Stimulated activated CD4-positive, alpha-beta T cell treated with anti-CD3 and anti-CD28 coated beads, Interleukin-15, amount 100 ng/mL, for 48 hours (primary cell): ENCODE measurements at regions not wholly inside any gene's neighbourhood (a gene's known extent, or its start where the extent isn't known, plus 50 kb on each side); places are given as distances from the start of the nearest gene placed in this dataset.

Experiments
- DNase-seq, 2 donors: peaks; one replicate each; pipeline ENCODE4 v3.0.0-alpha.2; 2020; ENCODE audit warnings: low read depth in 2 of 2

GRCh38 chr10:78770167-78771090 is 298.3 kb upstream of the ZMIZ1 start:
- no peak for DNase-seq

GRCh38 chr10:78771260-78771659 is 297.5 kb upstream of the ZMIZ1 start:
- no peak for DNase-seq

- no peak for DNase-seq
Observed at GRCh38 chr10:78771808-78772455, 296.8 kb upstream of the ZMIZ1 start.

- DNase-seq: no peak
Observed at GRCh38 chr10:78772486-78772885, 296.3 kb upstream of the ZMIZ1 start.

- no peak for DNase-seq
Observed at GRCh38 chr10:78772986-78773530, 295.7 kb upstream of the ZMIZ1 start.

GRCh38 chr10:78774614-78774998 is 294.2 kb upstream of the ZMIZ1 start:
- no peak for DNase-seq

- no peak for DNase-seq
Observed at GRCh38 chr10:78774999-78775711, 293.6 kb upstream of the ZMIZ1 start.

- no peak for DNase-seq
Observed at GRCh38 chr10:78775891-78776290, 292.9 kb upstream of the ZMIZ1 start.

GRCh38 chr10:78776756-78777155 is 292.0 kb upstream of the ZMIZ1 start:
- no peak for DNase-seq

- DNase-seq: no peak
Observed at GRCh38 chr10:78777466-78777865, 291.3 kb upstream of the ZMIZ1 start.

- no peak for DNase-seq
Observed at GRCh38 chr10:78777867-78778266, 290.9 kb upstream of the ZMIZ1 start.

GRCh38 chr10:78778444-78779338 is 290.1 kb upstream of the ZMIZ1 start:
- no peak for DNase-seq

- no peak for DNase-seq
Observed at GRCh38 chr10:78779339-78779955, 289.3 kb upstream of the ZMIZ1 start.

- DNase-seq: no peak
Observed at GRCh38 chr10:78780551-78780961, 288.2 kb upstream of the ZMIZ1 start.

GRCh38 chr10:78781251-78781913 is 287.4 kb upstream of the ZMIZ1 start:
- no peak for DNase-seq

GRCh38 chr10:78781991-78782390 is 286.8 kb upstream of the ZMIZ1 start:
- DNase-seq: no peak

GRCh38 chr10:78782441-78782840 is 286.3 kb upstream of the ZMIZ1 start:
- DNase-seq: no peak

- no peak for DNase-seq
Observed at GRCh38 chr10:78783753-78784152, 285.0 kb upstream of the ZMIZ1 start.

GRCh38 chr10:78784546-78784945 is 284.2 kb upstream of the ZMIZ1 start:
- DNase-seq: no peak

GRCh38 chr10:78785066-78785465 is 283.7 kb upstream of the ZMIZ1 start:
- DNase-seq: no peak
